Panc1 (cell line): ENCODE measurements at regions not wholly inside any gene's neighbourhood (a gene's known extent, or its start where the extent isn't known, plus 50 kb on each side); places are given as distances from the start of the nearest gene placed in this dataset.

ENCODE experiments used
- POLR2AphosphoS5 ChIP-seq: IDR thresholded peaks from 2 replicates; pipeline ENCODE4 v1.6.1; 2012; ENCODE audit warnings: mild to moderate bottlenecking, low read depth, low read length, moderate library complexity
- TF ChIP-seq, protein P1 (sequence below): fragments of 450-650 bp; IDR thresholded peaks from 2 replicates; pipeline ENCODE4 v1.5.1; 2017; ENCODE audit warnings: mild to moderate bottlenecking

- TF ChIP-seq POLR2AphosphoS5 = no peak
- TF ChIP-seq, protein P1, sequence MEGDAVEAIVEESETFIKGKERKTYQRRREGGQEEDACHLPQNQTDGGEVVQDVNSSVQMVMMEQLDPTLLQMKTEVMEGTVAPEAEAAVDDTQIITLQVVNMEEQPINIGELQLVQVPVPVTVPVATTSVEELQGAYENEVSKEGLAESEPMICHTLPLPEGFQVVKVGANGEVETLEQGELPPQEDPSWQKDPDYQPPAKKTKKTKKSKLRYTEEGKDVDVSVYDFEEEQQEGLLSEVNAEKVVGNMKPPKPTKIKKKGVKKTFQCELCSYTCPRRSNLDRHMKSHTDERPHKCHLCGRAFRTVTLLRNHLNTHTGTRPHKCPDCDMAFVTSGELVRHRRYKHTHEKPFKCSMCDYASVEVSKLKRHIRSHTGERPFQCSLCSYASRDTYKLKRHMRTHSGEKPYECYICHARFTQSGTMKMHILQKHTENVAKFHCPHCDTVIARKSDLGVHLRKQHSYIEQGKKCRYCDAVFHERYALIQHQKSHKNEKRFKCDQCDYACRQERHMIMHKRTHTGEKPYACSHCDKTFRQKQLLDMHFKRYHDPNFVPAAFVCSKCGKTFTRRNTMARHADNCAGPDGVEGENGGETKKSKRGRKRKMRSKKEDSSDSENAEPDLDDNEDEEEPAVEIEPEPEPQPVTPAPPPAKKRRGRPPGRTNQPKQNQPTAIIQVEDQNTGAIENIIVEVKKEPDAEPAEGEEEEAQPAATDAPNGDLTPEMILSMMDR = no peak
Measured at GRCh38 chr2:181326661-181327060, 130.5 kb upstream of the ITGA4 start.
